Globus pallidus (tissue), 1 donor: ENCODE measurements at regions not wholly inside any gene's neighbourhood (a gene's known extent, or its start where the extent isn't known, plus 50 kb on each side); places are given as distances from the start of the nearest gene placed in this dataset.

Experiments
- DNase-seq: peaks from one replicate; pipeline ENCODE4 v3.0.0-alpha.2; 2015; ENCODE audit warnings: low spot score

GRCh38 chr20:52267418-52267817 is 75.8 kb upstream of the ZFP64 start:
- no peak for DNase-seq

GRCh38 chr20:52263757-52264156 is 72.2 kb upstream of the ZFP64 start:
- DNase-seq = no peak

- DNase-seq = no peak
Observed at GRCh38 chr20:52261792-52262191, 70.2 kb upstream of the ZFP64 start.

- DNase-seq = no peak
Observed at GRCh38 chr20:52259295-52259694, 67.7 kb upstream of the ZFP64 start.

GRCh38 chr20:52256454-52256853 is 64.9 kb upstream of the ZFP64 start:
- DNase-seq = no peak

GRCh38 chr20:52252664-52253063 is 61.1 kb upstream of the ZFP64 start:
- no peak for DNase-seq

GRCh38 chr20:52251827-52252226 is 60.2 kb upstream of the ZFP64 start:
- no peak for DNase-seq

- DNase-seq = no peak
Observed at GRCh38 chr20:52251136-52251700, 59.6 kb upstream of the ZFP64 start.

- no peak for DNase-seq
Observed at GRCh38 chr20:52247548-52247947, 56.0 kb upstream of the ZFP64 start.

- DNase-seq = no peak
Observed at GRCh38 chr20:52246366-52246765, 54.8 kb upstream of the ZFP64 start.

GRCh38 chr20:52244702-52245101 is 53.1 kb upstream of the ZFP64 start:
- no peak for DNase-seq

- DNase-seq = peak; percentile 0
Observed at GRCh38 chr20:52242237-52243230, 51.0 kb upstream of the ZFP64 start.
